Loucy (cell line): ENCODE measurements at regions not wholly inside any gene's neighbourhood (a gene's known extent, or its start where the extent isn't known, plus 50 kb on each side); places are given as distances from the start of the nearest gene placed in this dataset.

Source experiments
- EZH2phosphoT487 ChIP-seq: fragments of 200-600 bp; IDR thresholded peaks from 2 replicates; pipeline ENCODE4 v1.6.1; 2018; ENCODE audit warnings: antibody characterized with exemption, mild to moderate bottlenecking, moderate library complexity, borderline replicate concordance
- TF ChIP-seq, protein P1 (sequence below): fragments of 200-600 bp; sonication (generic); conservative IDR thresholded peaks from 2 replicates; pipeline ENCODE4 v1.5.1; 2014; ENCODE audit warnings: mild to moderate bottlenecking, antibody characterized with exemption, low read length

DNA sequence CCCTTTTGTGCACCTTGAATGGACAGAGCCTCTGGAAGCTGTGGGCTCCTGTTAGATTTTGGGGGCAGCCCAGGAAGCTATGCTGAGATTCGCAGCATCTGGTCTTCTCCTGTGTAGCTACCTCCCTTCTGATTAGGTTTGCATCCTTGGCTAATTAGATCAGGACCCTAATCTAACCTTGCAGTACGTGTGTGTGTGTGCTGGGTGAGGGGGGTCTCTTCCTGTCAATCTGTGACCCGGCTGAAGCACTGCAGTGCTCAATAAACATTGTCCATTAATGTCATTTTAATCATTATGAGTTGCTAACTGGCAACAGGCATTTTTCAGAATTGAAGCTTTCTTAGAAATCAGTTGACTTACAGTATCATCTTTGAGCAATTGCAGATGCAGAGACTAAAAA, 229.1 kb upstream of the STXBP5 start:
- TF ChIP-seq, protein P1, sequence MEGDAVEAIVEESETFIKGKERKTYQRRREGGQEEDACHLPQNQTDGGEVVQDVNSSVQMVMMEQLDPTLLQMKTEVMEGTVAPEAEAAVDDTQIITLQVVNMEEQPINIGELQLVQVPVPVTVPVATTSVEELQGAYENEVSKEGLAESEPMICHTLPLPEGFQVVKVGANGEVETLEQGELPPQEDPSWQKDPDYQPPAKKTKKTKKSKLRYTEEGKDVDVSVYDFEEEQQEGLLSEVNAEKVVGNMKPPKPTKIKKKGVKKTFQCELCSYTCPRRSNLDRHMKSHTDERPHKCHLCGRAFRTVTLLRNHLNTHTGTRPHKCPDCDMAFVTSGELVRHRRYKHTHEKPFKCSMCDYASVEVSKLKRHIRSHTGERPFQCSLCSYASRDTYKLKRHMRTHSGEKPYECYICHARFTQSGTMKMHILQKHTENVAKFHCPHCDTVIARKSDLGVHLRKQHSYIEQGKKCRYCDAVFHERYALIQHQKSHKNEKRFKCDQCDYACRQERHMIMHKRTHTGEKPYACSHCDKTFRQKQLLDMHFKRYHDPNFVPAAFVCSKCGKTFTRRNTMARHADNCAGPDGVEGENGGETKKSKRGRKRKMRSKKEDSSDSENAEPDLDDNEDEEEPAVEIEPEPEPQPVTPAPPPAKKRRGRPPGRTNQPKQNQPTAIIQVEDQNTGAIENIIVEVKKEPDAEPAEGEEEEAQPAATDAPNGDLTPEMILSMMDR = no peak
- no peak for TF ChIP-seq EZH2phosphoT487
